Activated naive CD4-positive, alpha-beta T cell treated with Interleukin-2 at 50 U/mL for 16 hours (primary cell): ENCODE measurements at regions not wholly inside any gene's neighbourhood (a gene's known extent, or its start where the extent isn't known, plus 50 kb on each side); places are given as distances from the start of the nearest gene placed in this dataset.
A peak's percentile ranks its signal among the peaks of the same experiment; 100 is the strongest.

Experiments
- DNase-seq: peaks from one replicate; pipeline ENCODE4 v3.0.0-alpha.2; 2020

DNA sequence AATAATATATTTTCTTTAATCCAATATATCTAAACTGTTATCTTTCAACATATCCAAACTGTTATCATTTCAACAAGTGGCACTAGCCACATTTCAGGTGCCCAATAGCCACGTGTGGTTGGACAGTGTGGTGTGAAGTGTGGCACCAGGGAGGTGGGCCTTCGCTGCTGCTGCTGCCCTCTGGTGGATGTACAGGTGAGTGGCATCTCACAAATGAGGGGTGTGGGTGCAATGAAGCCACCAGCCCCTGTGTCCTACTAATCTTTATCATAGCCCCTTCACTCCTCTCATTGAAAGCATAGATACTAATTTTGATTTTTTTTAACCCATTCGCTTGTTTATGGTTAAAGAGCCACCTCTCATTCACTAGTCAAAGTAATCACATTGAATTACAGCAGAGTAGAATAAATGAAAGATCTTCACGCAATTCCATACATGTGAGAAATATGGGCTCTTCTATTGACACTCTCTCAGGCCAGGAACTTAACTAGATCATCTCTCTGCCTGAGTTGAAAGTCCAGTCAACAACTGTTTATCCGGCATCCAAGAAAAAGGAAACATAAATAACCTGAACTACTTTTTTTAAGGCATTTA is 499.2 kb downstream of the OMA1 start:
- peak; percentile 14 for DNase-seq

DNA sequence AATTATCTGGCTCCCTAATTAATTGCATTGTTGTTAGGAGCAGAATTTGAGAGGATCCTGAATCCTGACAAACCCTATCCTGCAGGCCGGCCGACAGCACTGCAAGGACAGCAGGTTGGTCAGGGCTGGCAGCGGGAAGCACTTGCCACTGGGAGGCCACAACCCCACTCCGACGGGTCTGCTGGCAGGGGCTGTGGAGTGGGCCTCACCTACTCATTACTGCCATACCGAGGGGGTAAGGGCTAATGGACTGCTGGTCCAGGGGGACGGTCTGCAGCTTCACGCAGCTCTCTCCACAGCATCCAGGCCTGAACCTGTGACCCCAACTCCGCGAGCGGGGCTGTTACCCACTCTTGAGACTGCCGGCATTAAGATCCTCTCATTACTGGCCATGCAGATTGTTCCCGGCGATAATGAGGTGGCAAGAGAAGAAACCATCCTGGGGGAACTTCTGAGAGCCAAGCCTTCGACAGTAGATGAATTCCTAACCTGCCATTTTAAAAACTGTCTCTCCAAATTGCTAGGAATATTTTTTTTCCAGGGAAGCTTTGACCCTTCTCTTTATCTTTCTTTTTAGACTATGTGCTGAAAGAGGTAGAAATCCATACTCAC is 501.3 kb downstream of the OMA1 start:
- DNase-seq: no peak

DNA sequence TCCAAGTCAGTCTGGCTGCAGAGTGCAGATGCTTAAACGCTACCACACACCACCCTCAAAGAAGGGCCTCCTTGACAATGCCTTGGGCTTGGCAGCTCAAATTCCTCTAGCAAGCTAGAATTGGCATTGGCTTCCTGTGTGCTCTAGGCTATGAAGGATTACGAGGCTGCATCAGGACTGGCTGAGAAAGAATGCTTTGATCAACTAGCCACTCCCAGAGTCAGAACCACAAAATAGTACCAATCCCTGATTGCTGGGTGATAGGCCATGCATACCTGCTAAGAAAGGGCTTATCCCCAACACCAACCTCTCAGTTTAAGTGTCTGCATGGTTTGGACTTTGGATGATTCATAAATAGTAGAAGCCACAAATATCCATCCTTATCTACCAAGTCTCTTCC is 504.9 kb downstream of the OMA1 start:
- DNase-seq: no peak

DNA sequence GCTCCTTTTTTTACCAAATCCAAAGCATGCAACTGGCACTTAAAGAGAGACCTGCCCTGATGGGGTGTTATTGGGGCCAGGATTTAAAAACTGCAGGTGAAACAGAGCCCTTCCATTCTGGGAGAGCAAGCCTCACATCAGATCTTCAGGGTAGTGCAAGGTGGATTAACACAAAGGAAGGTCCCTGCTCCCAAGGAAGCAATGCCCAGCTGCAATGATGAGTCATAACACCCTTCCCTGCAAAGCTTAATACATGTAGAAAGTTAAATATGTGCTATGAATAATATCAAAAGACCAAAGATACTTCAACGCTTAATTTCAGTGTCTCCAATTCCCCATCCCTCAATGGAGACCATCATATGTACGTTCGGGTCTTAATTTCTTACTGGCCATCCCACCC is 508.0 kb downstream of the OMA1 start:
- no peak for DNase-seq

DNA sequence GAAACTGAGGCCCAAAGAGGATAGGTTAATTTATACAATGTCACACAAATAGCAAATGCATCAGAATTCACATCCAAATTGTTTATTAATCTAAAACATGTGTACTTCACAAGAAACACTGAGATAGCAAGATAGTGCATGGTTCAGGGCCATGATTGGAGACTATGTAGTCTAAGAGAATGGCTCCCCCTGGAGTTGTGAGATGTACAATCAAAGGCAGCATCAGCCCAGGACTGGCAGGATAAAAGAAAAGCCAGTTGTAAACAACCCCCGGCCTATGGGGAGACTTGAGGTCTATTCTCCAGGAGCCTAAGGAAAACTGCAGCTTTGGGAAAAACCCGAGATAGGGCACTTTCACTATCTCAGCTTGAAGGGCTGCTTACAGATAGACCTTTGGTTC is 511.0 kb downstream of the OMA1 start:
- no peak for DNase-seq

DNA sequence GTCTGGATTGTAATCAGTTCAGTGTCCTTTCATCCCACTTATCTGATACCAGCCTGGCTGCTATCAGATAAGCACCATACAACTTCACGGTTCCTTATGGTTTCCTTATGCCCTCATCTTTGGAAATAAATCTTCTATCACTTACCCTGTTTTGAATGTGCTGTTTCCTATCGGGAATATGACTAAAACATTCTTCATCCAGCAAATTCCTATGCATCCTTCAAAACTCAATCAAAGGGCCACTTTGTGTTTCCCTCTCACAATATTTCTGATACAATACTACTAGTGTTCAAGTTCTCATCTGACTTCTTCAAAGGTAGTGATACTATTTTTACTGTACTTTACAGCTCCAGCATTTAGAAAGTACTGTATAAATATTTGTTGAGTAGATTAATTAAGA is 513.2 kb downstream of the OMA1 start:
- no peak for DNase-seq

DNA sequence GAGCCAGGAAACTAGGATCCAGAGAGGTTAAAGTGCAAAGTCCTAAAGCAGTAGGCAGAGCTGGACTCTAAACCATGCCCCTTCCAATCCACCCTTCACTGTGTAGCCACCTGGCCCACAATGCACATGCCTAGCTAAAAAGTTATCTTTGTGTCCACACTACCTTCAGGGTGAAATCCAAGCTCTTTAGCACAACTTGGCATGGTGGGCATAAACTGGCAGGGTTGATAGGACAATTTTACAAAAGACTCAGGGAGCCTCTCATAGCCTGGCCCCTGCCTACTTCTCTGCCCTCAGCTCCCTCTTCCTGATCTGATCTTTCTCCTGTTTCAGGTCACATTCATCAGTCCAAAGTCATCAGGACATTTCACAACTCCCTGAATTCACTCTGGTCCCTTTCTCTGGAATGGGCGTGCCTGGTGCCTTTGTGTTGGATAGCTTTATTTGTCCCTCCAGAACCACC is 513.9 kb downstream of the OMA1 start:
- DNase-seq: no peak

DNA sequence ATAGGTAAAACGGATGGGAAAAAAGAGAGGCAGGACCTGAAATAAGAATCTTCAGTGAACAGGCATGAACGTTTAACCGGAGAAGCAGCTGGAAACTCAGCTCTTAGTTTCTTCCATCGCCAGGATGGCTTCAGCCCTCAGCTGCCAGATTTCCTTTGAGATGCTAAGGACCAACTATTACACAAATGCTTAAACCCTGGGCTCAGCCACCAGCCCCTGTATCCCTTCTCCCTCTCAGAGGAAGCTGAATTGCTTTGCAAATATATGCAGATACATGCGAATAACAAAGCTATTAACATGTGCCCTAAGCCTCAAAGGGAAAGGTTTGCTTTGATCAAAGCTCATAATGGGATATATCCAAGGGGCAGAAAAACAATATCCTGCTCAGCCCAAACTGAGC is 515.1 kb downstream of the OMA1 start:
- DNase-seq: no peak

DNA sequence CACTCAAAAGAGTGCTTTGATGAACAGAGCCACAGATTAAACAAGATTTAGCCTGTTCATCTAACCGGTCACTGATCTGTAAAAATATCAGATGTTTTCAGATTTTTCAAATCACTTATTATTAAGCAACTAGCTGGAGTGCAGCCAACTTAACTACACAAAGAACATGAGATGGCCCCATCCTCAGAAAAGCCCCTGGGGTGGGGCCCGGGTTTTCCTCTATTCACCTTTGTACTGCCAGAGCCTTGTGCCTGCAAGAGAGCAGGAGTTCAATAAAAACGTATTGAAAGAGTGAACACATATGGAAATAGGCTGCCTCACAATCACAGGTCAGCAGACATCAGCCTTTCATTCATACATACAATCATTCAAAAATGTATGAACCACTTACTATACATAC is 516.1 kb downstream of the OMA1 start:
- no peak for DNase-seq

DNA sequence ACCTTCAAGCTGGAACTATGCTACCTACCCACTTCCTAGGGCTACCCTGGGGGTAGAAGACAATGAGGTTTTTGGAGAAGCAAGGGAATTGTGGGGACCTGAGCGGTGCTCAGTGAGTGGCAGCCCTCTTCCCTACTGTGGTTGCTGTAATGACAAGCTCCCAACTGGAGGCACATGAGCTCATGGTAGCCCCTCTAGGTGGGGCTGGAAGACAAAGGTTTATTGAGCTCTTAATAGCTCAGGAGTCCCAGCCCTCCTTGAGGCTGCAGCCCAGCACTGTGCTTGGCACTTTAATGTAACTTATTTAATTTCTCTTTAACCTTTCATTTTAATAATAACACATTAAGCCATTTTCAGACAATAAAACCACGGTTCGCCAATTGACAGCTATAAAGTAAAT is 528.9 kb downstream of the OMA1 start:
- DNase-seq: no peak

DNA sequence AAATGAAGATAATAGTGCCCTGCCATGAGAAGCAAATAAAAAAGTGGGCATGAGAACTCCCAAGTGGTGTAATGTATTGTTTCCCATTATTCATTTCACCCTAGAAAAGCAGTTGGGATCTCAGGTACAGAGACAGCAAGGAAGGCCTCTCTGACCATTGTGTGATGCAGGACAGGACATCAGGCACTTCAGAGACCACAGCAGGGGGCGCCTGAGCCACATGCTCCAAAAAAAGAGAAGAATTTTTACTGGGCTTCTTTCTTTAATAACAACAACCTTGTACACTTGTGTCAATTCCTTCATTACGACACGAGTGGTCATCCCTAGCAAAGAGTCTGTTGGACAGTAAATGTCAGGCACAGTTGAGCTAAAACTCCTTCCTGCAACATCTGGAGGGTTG is 533.3 kb downstream of the OMA1 start:
- DNase-seq: no peak

DNA sequence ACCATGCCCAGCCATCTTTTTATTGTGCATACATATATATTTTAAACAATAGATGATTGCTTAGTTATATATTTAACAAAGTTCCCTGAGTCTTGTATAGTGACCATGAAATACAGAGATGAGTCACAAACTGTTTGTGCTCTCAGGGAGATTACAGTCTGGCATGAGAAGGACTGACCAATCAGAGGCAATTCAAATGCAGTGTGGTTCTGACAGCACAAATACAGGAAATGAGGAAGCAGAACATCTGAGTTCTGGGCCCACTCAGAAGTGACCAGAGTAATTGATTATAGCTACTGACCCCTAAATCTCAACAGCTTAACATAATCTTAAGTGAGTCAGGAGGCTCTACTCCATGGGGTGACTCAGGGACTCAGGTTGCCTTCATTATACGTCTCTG is 534.5 kb downstream of the OMA1 start:
- no peak for DNase-seq

DNA sequence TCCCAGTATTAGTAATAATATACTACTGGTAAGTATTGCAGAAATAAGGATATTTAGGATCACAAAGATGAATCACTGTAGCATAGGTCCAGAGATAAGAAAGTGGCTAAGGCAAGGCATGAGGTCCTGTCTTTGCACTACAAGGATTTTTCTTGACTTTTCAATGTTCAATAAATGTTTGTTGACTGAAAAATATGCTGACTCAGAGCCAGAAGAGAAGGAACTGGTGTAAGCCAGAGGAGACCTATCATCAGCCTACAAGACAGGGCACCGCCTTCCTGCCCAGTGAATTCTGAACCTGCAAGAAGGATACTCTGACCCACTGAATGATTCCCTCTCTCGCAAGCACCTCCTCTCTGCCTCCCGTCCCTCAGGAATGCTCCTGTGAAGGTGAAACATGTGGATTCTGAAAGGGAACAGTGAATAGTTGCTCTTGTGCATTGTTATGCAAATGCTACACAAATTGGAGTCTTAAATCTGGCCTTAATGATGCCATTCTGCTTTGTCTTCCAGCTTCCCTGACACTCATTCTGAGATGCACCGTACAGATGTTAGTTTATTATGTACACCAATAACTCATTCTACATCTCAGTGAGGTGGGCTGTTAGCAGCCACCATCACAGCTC is 540.0 kb downstream of the OMA1 start:
- no peak for DNase-seq

DNA sequence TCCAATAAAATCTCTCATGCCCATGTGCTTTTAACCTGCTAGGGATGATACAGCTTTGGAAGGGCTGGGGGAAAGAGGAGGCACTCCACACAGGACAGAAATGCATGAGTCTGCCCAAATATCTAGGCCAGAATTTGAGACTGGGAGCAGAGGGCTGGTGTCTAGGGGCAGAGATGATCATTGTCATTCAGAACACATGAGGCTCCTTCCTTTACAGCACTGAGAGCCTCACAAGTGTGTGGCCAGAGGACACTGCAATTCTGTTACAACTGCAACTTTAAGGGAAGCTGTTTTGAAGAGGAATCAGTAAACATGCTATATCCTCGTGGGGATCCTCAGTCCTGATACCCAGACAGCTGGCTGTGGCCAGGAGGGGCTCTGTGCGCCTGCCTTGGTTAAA is 541.3 kb downstream of the OMA1 start:
- DNase-seq: no peak

DNA sequence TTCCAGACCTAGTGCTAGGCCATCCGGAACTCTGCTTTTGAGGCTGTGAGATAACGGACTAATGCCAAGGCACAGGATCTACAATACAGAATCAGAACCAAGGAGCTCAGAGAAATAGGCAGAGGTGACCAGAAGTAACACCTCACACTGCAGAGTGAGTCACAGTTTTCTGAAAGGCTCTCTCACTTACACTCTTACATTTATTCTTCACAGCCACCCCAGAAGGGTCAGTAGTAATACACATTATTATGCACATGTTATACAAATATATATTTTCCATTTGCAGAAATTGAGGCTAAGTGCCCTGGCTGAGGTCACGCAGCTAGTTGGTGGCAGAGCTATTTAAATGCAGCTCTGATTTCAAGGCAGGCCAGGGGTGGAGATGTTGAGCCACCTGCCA is 542.5 kb downstream of the OMA1 start:
- no peak for DNase-seq

DNA sequence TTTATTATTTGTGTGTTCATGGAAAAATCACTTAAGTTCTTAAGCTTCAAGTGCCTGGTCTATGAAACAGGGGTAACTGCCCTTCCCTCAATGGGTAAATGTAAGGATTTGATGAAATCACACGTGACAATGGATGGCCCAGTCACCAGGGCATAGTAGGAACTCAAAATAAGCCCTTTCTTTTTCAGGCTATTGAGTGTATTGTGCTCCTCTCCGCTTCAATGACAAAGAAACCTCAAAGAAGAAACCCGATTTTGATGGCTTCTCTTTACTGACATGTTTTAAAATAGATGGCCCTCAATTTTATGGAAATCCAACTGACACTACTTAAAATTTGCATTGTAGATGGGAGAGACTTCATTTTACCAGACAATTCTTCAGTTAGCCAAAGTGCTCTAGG is 543.5 kb downstream of the OMA1 start:
- DNase-seq: no peak

DNA sequence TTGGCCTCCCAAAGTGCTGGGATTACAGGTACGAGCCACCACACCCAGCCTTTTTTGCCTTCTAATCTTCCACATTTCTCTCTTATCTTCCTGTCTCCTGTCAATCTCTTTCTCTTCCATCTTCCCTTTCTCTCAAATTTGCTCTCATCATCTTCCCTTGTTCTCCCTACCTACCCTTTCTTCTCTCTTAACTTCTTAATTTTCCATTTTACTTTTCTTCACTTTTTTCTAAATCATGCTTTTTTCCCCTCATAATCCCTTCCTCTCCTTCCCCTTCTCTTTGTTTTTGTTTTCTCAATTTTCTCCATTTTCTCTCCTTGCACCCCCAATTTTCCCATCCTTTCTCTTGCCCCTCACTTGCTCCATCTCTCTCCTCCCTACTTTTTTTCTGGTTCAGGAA is 545.7 kb downstream of the OMA1 start:
- no peak for DNase-seq

DNA sequence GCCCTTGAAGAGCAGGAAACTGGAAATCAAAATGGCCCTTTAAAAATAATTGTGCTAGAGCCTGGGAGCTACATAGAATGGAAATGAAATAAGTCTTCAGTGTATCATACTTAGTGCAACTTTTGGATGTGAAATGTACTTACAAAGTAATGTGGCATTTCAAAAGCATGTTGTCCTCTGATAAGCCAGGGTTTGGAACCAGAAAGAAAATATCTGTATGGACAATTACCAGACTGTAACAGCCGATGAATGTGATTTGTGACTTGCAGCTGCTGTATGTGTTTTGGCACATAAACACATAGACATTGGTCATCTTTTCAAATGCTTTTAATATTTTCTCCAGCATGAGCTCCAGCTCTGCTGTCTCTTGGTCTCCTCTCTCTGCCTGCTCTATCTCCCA is 546.4 kb downstream of the OMA1 start:
- no peak for DNase-seq

DNA sequence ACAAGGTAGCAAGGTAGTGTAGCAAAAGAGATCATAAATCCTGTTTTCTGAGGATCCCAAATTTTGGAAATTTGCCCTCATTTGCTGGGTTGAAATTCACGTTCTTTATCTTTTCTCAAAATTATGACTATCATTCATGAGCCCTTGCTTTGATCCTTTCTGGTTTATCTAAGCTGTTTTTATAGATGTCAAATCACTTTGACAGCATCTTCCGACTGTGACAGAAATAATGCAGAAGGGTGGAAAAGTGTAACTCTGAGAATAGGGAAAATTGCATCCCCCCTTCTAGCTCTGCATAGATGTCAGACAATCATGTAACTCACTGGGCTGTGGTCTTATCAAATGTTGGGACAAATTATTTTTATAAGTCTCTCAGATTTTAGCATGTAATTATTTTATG is 550.1 kb downstream of the OMA1 start:
- no peak for DNase-seq

DNA sequence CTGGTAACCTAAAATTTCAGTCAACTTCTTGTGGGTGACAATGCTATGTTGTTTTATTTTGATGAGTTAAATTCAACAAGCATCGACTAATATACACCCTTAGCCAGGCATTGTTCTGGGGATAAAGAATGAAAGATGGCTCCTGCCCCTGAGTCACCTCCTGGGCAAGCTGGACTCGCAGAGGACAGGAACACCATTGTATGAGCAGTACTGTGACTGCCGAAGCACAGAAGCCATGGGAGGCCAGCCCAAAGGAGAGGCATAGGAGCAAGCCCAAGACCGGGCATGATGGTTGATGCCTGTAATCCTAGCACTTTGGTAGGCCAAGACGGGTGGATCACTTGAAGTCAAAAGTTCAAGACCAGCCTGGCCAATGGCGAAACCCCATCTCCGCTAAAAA is 555.2 kb downstream of the OMA1 start:
- no peak for DNase-seq

DNA sequence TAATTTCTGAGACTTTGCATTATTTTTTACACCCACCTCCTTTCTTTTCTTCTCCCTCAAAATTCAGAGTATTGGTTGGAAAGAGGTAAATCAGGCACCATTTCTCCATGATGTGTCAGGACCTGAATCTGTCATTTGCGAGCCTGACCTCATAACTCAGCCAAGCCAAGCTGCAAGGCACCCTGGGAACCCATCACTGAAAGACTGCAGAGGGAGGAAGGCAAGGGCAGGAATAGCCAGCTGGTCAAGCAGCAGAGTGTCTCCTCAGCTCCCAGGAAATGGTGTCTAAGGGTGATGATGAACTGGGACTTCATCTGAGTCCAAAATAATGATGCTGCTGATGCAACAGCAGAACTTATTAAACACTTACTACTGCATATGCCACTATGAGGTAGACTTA is 556.6 kb downstream of the OMA1 start:
- no peak for DNase-seq

DNA sequence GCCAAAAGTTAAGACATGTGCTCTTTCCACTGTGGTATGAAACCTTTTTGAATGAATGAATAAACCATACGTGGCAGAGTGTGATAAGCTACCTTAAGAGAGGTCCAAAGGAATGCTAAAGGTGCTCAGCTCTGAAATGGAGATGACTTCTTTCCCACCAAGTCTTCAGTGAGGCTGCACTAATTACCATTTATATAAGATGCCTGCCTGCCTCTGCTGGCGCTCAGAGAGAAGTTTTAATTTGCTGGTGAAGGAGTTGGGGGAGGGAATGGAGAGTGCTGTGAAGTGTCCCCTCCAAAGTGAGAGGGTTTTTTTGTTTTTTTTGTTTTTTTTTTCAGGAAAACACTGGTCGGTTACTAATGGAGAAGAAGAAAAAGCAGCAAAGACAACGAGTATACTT is 559.0 kb downstream of the OMA1 start:
- no peak for DNase-seq

DNA sequence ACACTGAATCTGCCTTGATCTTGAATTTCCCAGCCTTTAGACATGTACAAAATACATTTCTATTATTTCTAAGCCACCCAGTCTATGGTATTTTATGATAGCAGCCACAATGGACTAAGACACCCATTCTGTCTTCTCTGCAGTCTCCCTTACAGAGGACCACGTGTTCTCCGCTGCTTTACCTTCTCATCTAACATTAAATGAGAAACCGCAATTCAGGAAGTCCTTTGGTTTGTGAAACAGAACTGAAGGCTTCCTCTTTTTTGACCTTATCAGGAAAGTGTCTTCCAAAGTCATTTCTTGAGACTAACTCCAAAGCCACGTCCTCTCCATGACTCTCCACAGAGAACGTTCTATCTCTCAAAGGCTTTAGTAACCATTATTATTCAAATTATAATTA is 560.1 kb downstream of the OMA1 start:
- no peak for DNase-seq

DNA sequence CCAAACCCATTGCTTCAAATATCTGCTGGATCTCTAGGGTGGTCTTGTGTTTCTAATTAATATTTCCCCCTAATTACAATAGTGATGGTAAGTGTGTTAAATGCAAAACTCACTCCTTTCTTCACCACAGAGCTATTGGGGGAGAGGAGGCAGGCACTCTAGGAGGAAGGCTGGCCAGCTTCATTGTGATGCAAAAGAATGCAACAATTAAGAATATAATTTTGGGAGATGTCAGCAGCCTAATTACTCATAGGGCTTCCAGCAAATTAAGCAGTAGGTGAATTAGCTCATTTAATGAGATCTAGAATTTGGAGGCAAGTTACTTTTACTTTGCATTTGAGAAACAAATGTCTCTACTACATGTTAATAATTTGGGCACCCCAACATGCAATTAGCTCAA is 560.4 kb upstream of the DAB1 start:
- DNase-seq: no peak

DNA sequence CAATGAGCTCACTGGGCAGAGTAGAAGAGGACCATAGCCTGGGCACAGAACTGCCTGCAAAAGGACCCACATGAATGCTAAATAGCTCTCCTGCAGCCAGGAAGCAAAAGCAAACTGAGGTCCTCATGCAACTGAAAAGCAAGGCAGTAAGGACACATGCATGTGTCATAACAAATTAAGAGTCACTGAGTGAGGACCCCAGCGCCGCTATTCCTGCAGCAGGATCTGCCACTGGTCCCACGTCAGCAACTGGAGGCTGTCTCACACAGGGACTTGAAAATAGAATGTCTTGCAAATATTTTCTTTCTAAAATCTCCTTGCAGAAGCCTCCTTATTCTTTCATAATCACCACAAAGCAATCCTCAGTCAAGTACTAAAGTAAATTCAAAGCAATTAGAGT is 559.6 kb upstream of the DAB1 start:
- DNase-seq: no peak
